ENCODE measurements at regions not wholly inside any gene's neighbourhood (a gene's known extent, or its start where the extent isn't known, plus 50 kb on each side); places are given as distances from the start of the nearest gene placed in this dataset.

- Histone ChIP-seq H3K9me3 (ENCODE audit: control insufficient read depth, low read length) (no peaks in the 10 kb centered on the region), H3K9ac (ENCODE audit: extremely low read depth, low read length, poor library complexity, severe bottlenecking) (no peak overlapping the region), H3K27me3 (ENCODE audit: control insufficient read depth, insufficient read depth, low read length, poor library complexity, severe bottlenecking) (no peaks in the 10 kb centered on the region), H3K27ac (ENCODE audit: low read depth, low read length) (no peak overlapping the region), H3K4me1 (ENCODE audit: control insufficient read depth, insufficient read depth, low read length) (no peaks in the 10 kb centered on the region), H3K4me3 (ENCODE audit: low read length) (no peak overlapping the region), H3K36me3 (ENCODE audit: control insufficient read depth, insufficient read depth, low read length) (no peaks in the 10 kb centered on the region)
- no peaks in the 10 kb centered on the region for H3K36me3 Mint-ChIP-seq (ENCODE audit: low read depth)
- H3K27ac Mint-ChIP-seq: no peak overlapping the region
- peaks cover 1% of the 10 kb centered on the region for H3K4me1 Mint-ChIP-seq
- no peaks in the 10 kb centered on the region for H3K27me3 Mint-ChIP-seq (ENCODE audit: insufficient read depth)
- TF ChIP-seq CTCF (conservative IDR thresholded peaks at IDR 0.05): no peak
- H3K4me3 Mint-ChIP-seq: no peak overlapping the region
- H3K9me3 Mint-ChIP-seq: peaks cover 4% of the 10 kb centered on the region
- 82% methylated on average over 1 of the region's 1 CpG; no CpG with 5 or more reads in 1 of the 2 experiments for WGBS, 2 experiments (ENCODE audit: insufficient coverage in 1 of 2, insufficient read length in 1 of 2)
- DNase-seq: no peak
Observed at GRCh38 chr4:117825600-117825999, 208.7 kb upstream of the NDST3 start.

- 84 to 85% methylated on average over 7 to 10 of the region's 10 CpGs for WGBS, 2 experiments (ENCODE audit: insufficient coverage in 1 of 2, insufficient read length in 1 of 2)
- Histone ChIP-seq H3K27me3 (ENCODE audit: control insufficient read depth, insufficient read depth, low read length, poor library complexity, severe bottlenecking) (no peaks in the 10 kb centered on the region), H3K9ac (ENCODE audit: extremely low read depth, low read length, poor library complexity, severe bottlenecking) (no peak overlapping the region), H3K27ac (ENCODE audit: low read depth, low read length) (no peak overlapping the region), H3K36me3 (ENCODE audit: control insufficient read depth, insufficient read depth, low read length) (no peaks in the 10 kb centered on the region), H3K4me3 (ENCODE audit: low read length) (no peak overlapping the region), H3K9me3 (ENCODE audit: control insufficient read depth, low read length) (no peaks in the 10 kb centered on the region), H3K4me1 (ENCODE audit: control insufficient read depth, insufficient read depth, low read length) (no peaks in the 10 kb centered on the region)
- Mint-ChIP-seq H3K36me3 (ENCODE audit: low read depth) (no peaks in the 10 kb centered on the region), H3K27me3 (ENCODE audit: insufficient read depth) (no peaks in the 10 kb centered on the region), H3K9me3 (no peaks in the 10 kb centered on the region), H3K4me3 (no peak overlapping the region), H3K27ac (no peak overlapping the region), H3K4me1 (no peaks in the 10 kb centered on the region)
- no peak for DNase-seq
- TF ChIP-seq CTCF (conservative IDR thresholded peaks at IDR 0.05): no peak
Observed at GRCh38 chr4:117831060-117831683, 203.1 kb upstream of the NDST3 start.

GRCh38 chr4:117835566-117835965 lies 198.7 kb upstream of the NDST3 start:
- H3K9me3 Mint-ChIP-seq: no peaks in the 10 kb centered on the region
- no peak for DNase-seq
- 97 to 100% methylated on average over 1 to 10 of the region's 10 CpGs for WGBS, 2 experiments (ENCODE audit: insufficient coverage in 1 of 2, insufficient read length in 1 of 2)
- Histone ChIP-seq H3K4me3 (ENCODE audit: low read length) (no peak overlapping the region), H3K9ac (ENCODE audit: extremely low read depth, low read length, poor library complexity, severe bottlenecking) (no peak overlapping the region), H3K9me3 (ENCODE audit: control insufficient read depth, low read length) (no peaks in the 10 kb centered on the region), H3K27ac (ENCODE audit: low read depth, low read length) (no peak overlapping the region), H3K27me3 (ENCODE audit: control insufficient read depth, insufficient read depth, low read length, poor library complexity, severe bottlenecking) (no peaks in the 10 kb centered on the region), H3K36me3 (ENCODE audit: control insufficient read depth, insufficient read depth, low read length) (no peaks in the 10 kb centered on the region), H3K4me1 (ENCODE audit: control insufficient read depth, insufficient read depth, low read length) (no peaks in the 10 kb centered on the region)
- no peaks in the 10 kb centered on the region for H3K27me3 Mint-ChIP-seq (ENCODE audit: insufficient read depth)
- no peak overlapping the region for H3K27ac Mint-ChIP-seq
- TF ChIP-seq CTCF (conservative IDR thresholded peaks at IDR 0.05): no peak
- H3K36me3 Mint-ChIP-seq (ENCODE audit: low read depth): no peaks in the 10 kb centered on the region
- H3K4me3 Mint-ChIP-seq: no peak overlapping the region
- no peaks in the 10 kb centered on the region for H3K4me1 Mint-ChIP-seq
